Large intestine (tissue), 3 donors: ENCODE measurements at regions not wholly inside any gene's neighbourhood (a gene's known extent, or its start where the extent isn't known, plus 50 kb on each side); places are given as distances from the start of the nearest gene placed in this dataset.
A peak's percentile ranks its signal among the peaks of the same experiment; 100 is the strongest.

Source experiments
- DNase-seq, 2 donors: peaks; one replicate each; pipeline versions ENCODE4 v3.0.0 to v3.0.0-alpha.2; 2013
- H3K27ac ChIP-seq: one replicate; pipeline ENCODE4 v1.5.1; 2013; ENCODE audit warnings: low read length
- H3K27me3 ChIP-seq: 2 replicates; pipeline ENCODE4 v1.6.1; 2013; ENCODE audit warnings: low read length; ENCODE audit not compliant: control insufficient read depth, insufficient read depth
- H3K36me3 ChIP-seq: 2 replicates; pipeline ENCODE4 v1.6.1; 2013; ENCODE audit warnings: low read length; ENCODE audit not compliant: control insufficient read depth, insufficient read depth
- H3K4me1 ChIP-seq: one replicate; pipeline ENCODE4 v1.6.1; 2013; ENCODE audit warnings: low read length; ENCODE audit not compliant: control insufficient read depth, insufficient read depth
- H3K4me3 ChIP-seq: one replicate; pipeline ENCODE4 v1.5.1; 2013; ENCODE audit warnings: low read length
- H3K9me3 ChIP-seq: one replicate; pipeline ENCODE4 v1.6.1; 2013; ENCODE audit warnings: mild to moderate bottlenecking, low read depth, low read length, moderate library complexity; ENCODE audit not compliant: control insufficient read depth
- WGBS: methylation state at CpG from one replicate; pipeline ENCODE4 v1.1.5; 2013; ENCODE audit warnings: low lambda C conversion rate; ENCODE audit not compliant: insufficient coverage; 5-methylcytosine and 5-hydroxymethylcytosine counted together

DNA sequence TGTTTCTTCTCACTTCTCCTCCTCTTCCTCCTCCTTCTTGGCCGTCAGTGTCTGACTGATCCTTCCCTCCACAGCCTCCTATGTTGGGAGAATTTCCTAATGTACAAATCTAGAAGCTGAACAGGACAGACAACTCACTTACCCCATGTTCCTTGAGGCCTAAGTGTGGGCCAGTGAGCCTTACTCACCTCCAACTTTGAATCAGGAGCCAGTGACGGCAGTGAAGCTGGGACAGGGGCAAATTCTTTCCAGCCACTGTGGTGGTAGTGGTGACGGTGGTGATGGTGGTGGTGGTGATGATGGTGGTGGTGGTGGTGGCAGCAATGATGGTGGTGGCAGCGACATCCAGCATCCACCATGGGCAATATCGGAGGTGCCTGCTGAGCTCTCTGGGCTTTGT lies 166.3 kb downstream of the FAM43A start:
- Histone ChIP-seq H3K27me3 (no peaks in the 10 kb centered on the region), H3K4me3 (no peak overlapping the region), H3K36me3 (no peaks in the 10 kb centered on the region), H3K9me3 (no peaks in the 10 kb centered on the region), H3K4me1 (peaks cover 16% of the 10 kb centered on the region), H3K27ac (no peak overlapping the region)
- WGBS = no CpG with 5 or more reads among the region's 5 CpGs
- no peak for DNase-seq

DNA sequence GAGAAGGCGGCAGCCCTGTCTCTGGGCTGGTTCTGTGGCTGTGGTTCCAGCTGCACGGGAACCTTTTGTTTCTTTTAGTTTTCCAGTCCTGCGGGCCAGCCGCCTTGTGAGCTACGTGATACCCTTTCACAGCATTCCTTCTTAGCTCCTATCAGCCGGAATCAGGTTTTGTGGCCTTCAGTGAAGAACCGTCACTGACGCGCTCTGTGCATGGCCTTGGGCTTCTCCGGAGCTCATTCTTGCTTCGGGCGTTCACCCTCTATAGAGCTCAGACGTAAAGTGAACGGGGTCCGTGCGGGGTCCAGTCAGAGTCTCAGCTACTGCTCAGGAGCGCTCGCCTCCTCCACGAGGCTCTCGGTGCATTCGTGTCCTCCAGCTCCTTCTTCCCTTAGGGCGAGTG lies 166.7 kb downstream of the FAM43A start:
- no peaks in the 10 kb centered on the region for H3K9me3 ChIP-seq
- no peak overlapping the region for H3K27ac ChIP-seq
- H3K36me3 ChIP-seq = no peaks in the 10 kb centered on the region
- no peak overlapping the region for H3K4me3 ChIP-seq
- 100% methylated on average over 3 of the region's 22 CpGs for WGBS
- peaks cover 16% of the 10 kb centered on the region for H3K4me1 ChIP-seq
- DNase-seq = no peak
- no peaks in the 10 kb centered on the region for H3K27me3 ChIP-seq

GRCh38 chr3:194852831-194853508 lies 167.3 kb downstream of the FAM43A start:
- Histone ChIP-seq H3K4me3 (no peak overlapping the region), H3K27ac (no peak overlapping the region), H3K27me3 (no peaks in the 10 kb centered on the region), H3K9me3 (no peaks in the 10 kb centered on the region), H3K4me1 (peaks cover 20% of the 10 kb centered on the region), H3K36me3 (no peaks in the 10 kb centered on the region)
- no peak for DNase-seq
- WGBS = no CpG with 5 or more reads among the region's 16 CpGs

GRCh38 chr3:194854206-194854605 lies 168.5 kb downstream of the FAM43A start:
- 100% methylated on average over 1 of the region's 4 CpGs for WGBS

DNA sequence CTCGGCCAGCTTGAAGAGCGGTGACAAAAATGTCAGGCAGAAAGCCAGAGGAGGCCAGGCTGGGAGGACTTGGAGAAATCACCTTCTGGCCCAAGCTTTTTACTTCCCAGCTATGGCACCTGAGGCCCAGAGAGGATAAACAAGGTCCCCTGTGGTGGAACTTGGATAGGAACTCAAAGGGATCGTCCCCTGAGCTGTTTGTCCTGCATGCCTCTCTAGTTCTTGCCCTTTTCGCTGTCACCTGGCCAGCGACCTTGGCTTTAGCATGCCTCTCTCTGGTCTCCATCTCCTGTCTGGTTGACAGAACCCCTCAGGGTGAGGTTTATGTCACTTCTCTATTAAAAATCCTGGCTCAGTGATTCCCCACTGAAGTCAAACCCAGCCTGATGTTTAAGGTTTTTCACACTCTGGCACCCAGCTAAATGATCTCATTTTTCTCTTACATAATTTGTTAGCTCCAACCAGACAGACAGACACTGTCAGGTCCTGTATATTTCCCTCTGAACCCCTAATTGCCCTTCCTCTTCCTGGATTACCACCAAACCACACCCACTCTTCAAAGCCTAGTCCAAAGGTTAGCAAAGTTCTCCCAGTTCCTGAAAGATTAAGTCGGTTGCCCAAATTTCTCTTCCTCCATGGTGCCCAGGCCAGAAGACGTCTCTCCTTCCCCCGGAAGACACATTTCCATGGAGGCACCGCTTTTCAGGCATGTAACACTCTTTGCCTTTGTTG lies 169.1 kb downstream of the FAM43A start:
- peak overlapping the region; percentile 32 for H3K27ac ChIP-seq
- peaks cover 25% of the 10 kb centered on the region for H3K4me1 ChIP-seq
- H3K36me3 ChIP-seq = no peaks in the 10 kb centered on the region
- no peaks in the 10 kb centered on the region for H3K9me3 ChIP-seq
- DNase-seq = peak; percentile 68 to 83
- no CpG with 5 or more reads among the region's 9 CpGs for WGBS
- no peaks in the 10 kb centered on the region for H3K27me3 ChIP-seq
- H3K4me3 ChIP-seq = no peak overlapping the region

More at GRCh38 chr3:194854206-194854605, 168.5 kb downstream of the FAM43A start:
- Histone ChIP-seq H3K27ac (no peak overlapping the region), H3K4me3 (no peak overlapping the region), H3K27me3 (no peaks in the 10 kb centered on the region), H3K4me1 (peaks cover 25% of the 10 kb centered on the region), H3K9me3 (no peaks in the 10 kb centered on the region), H3K36me3 (no peaks in the 10 kb centered on the region)
- DNase-seq = no peak

DNA sequence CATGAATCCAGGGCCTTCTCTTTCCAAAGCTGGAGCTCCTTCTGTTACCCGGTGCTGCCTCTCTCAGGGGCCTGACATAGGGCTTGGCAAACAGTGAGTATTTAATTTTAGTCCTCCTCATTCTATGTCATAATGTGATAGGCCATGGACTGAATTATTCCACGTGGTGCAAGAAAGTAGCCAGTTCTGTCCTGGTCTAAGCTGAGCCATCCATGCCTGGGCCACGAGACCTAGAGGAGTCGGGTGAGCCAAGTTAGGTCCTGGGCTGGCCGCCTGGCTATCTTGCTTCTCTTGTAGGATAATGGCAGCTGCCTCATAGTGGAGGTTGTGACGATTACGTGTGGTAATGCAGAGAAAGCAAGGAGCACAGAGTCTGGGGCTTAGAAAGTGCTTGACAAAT lies 170.6 kb downstream of the FAM43A start:
- WGBS = no CpG with 5 or more reads among the region's 7 CpGs
- Histone ChIP-seq H3K4me3 (no peak overlapping the region), H3K36me3 (no peaks in the 10 kb centered on the region), H3K9me3 (no peaks in the 10 kb centered on the region), H3K27me3 (no peaks in the 10 kb centered on the region), H3K4me1 (peaks cover 23% of the 10 kb centered on the region), H3K27ac (no peak overlapping the region)
- no peak for DNase-seq

- Histone ChIP-seq H3K27me3 (no peaks in the 10 kb centered on the region), H3K36me3 (no peaks in the 10 kb centered on the region), H3K27ac (no peak overlapping the region), H3K4me1 (peaks cover 23% of the 10 kb centered on the region), H3K4me3 (no peak overlapping the region), H3K9me3 (no peaks in the 10 kb centered on the region)
- no peak for DNase-seq
- WGBS = 80% methylated on average over 2 of the region's 9 CpGs
Observed at GRCh38 chr3:194857469-194858113, 171.9 kb downstream of the FAM43A start.

DNA sequence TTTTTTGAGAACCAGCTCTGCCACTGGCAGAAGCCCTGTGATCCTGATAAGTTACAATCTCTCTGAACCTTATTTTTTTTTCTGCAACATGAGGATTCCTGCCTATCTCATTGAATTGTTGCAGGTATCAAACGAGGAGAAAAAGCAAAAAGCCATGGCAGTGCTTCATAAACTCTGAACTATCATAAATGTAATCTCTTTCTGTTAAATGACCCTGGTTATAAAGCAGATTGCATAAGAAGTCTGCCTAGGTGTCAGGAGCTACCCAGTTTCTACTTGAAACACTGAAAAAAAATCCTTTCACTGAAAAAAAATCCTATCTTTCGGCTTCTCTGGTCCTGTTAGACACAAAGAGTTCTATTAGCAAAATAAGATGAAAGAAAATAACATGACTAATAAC lies 172.7 kb downstream of the FAM43A start:
- WGBS = 40% methylated on average over 1 of the region's 2 CpGs
- peak; percentile 61 to 81 for DNase-seq
- Histone ChIP-seq H3K27ac (peak overlapping the region; percentile 48), H3K36me3 (no peaks in the 10 kb centered on the region), H3K9me3 (no peaks in the 10 kb centered on the region), H3K27me3 (no peaks in the 10 kb centered on the region), H3K4me1 (peaks cover 23% of the 10 kb centered on the region), H3K4me3 (no peak overlapping the region)

GRCh38 chr3:194860725-194861124 lies 175.0 kb downstream of the FAM43A start:
- no peak for DNase-seq
- no CpG with 5 or more reads among the region's 9 CpGs for WGBS
- H3K9me3 ChIP-seq = no peaks in the 10 kb centered on the region

GRCh38 chr3:194861375-194861774 lies 175.7 kb downstream of the FAM43A start:
- no peak overlapping the region for H3K27ac ChIP-seq
- H3K36me3 ChIP-seq = no peaks in the 10 kb centered on the region
- no peak overlapping the region for H3K4me3 ChIP-seq
- no peak for DNase-seq
- peaks cover 11% of the 10 kb centered on the region for H3K4me1 ChIP-seq
- H3K9me3 ChIP-seq = no peaks in the 10 kb centered on the region
- no peaks in the 10 kb centered on the region for H3K27me3 ChIP-seq
- WGBS = no CpG with 5 or more reads among the region's 4 CpGs

More at GRCh38 chr3:194860725-194861124, 175.0 kb downstream of the FAM43A start:
- Histone ChIP-seq H3K4me1 (peaks cover 11% of the 10 kb centered on the region), H3K27me3 (no peaks in the 10 kb centered on the region), H3K27ac (no peak overlapping the region), H3K4me3 (no peak overlapping the region), H3K36me3 (no peaks in the 10 kb centered on the region)
